H9 (cell line): ENCODE measurements at regions not wholly inside any gene's neighbourhood (a gene's known extent, or its start where the extent isn't known, plus 50 kb on each side); places are given as distances from the start of the nearest gene placed in this dataset.

Experiments used
- DNase-seq: peaks from one replicate; pipeline ENCODE4 v3.0.0-alpha.2; 2017
- H2AFZ ChIP-seq: one replicate; pipeline ENCODE4 v1.6.1; 2013; ENCODE audit warnings: mild to moderate bottlenecking, low read length, control low read depth, moderate library complexity
- H2AK5ac ChIP-seq: 2 replicates; pipeline ENCODE4 v1.6.1; 2013; ENCODE audit warnings: low read length, control low read depth, mixed read lengths; ENCODE audit not compliant: insufficient read length
- H2BK120ac ChIP-seq: one replicate; pipeline ENCODE4 v1.6.1; 2013; ENCODE audit warnings: low read depth, mild to moderate bottlenecking, low read length, control low read depth, inconsistent platforms; ENCODE audit not compliant: poor library complexity, severe bottlenecking
- H2BK12ac ChIP-seq: 2 replicates; pipeline ENCODE4 v1.6.1; 2013; ENCODE audit warnings: low read length, control low read depth, mixed read lengths, low read depth; ENCODE audit not compliant: insufficient read length
- H2BK15ac ChIP-seq: 2 replicates; pipeline ENCODE4 v1.6.1; 2013; ENCODE audit warnings: low read depth, low read length, control low read depth
- H2BK20ac ChIP-seq: one replicate; pipeline ENCODE4 v1.6.1; 2013; ENCODE audit warnings: low read depth, mild to moderate bottlenecking, low read length, control low read depth, inconsistent platforms; ENCODE audit not compliant: poor library complexity, severe bottlenecking
- H2BK5ac ChIP-seq: 2 replicates; pipeline ENCODE4 v1.6.1; 2013; ENCODE audit warnings: low read length, control low read depth, mixed read lengths; ENCODE audit not compliant: insufficient read length
- H3K14ac ChIP-seq: 2 replicates; pipeline ENCODE4 v1.6.1; 2013; ENCODE audit warnings: low read length, control low read depth; ENCODE audit not compliant: insufficient read depth
- H3K18ac ChIP-seq: 2 replicates; pipeline ENCODE4 v1.6.1; 2013; ENCODE audit warnings: low read depth, mild to moderate bottlenecking, mixed read lengths, low read length, control low read depth; ENCODE audit not compliant: insufficient read length
- H3K23ac ChIP-seq: 2 replicates; pipeline ENCODE4 v1.6.1; 2013; ENCODE audit warnings: low read length, control low read depth, mixed read lengths, low read depth; ENCODE audit not compliant: insufficient read length
- H3K23me2 ChIP-seq: 2 replicates; pipeline ENCODE4 v1.6.1; 2013; ENCODE audit warnings: low read depth, mild to moderate bottlenecking, mixed read lengths, low read length, control low read depth; ENCODE audit not compliant: insufficient read length, poor library complexity, severe bottlenecking
- H3K27ac ChIP-seq: 2 replicates; pipeline ENCODE4 v1.5.1; 2013; ENCODE audit warnings: low read length, control low read depth, mixed read lengths, low read depth; ENCODE audit not compliant: insufficient read length
- H3K27me3 ChIP-seq: 2 replicates; pipeline ENCODE4 v1.6.1; 2013; ENCODE audit warnings: low read length, control low read depth, inconsistent platforms; ENCODE audit not compliant: insufficient read depth
- H3K4ac ChIP-seq: 2 replicates; pipeline ENCODE4 v1.6.1; 2013; ENCODE audit warnings: low read depth, mild to moderate bottlenecking, control low read depth, inconsistent platforms, low read length, moderate library complexity
- H3K4me1 ChIP-seq: 2 replicates; pipeline ENCODE4 v1.6.1; 2013; ENCODE audit warnings: low read length, control low read depth, inconsistent platforms; ENCODE audit not compliant: insufficient read depth
- H3K4me2 ChIP-seq: 2 replicates; pipeline ENCODE4 v1.6.1; 2013; ENCODE audit warnings: low read length, control low read depth, mixed read lengths; ENCODE audit not compliant: insufficient read length, insufficient read depth
- H3K56ac ChIP-seq: 2 replicates; pipeline ENCODE4 v1.6.1; 2013; ENCODE audit warnings: low read depth, mild to moderate bottlenecking, mixed read lengths, low read length, control low read depth; ENCODE audit not compliant: insufficient read length
- H3K79me1 ChIP-seq: 2 replicates; pipeline ENCODE4 v1.6.1; 2013; ENCODE audit warnings: low read depth, mild to moderate bottlenecking, moderate library complexity, low read length, control low read depth, inconsistent platforms; ENCODE audit not compliant: insufficient read depth, poor library complexity, severe bottlenecking
- H3K79me2 ChIP-seq: 2 replicates; pipeline ENCODE4 v1.6.1; 2013; ENCODE audit warnings: low read length, control low read depth, inconsistent platforms; ENCODE audit not compliant: insufficient read depth
- H3K9ac ChIP-seq: 2 replicates; pipeline ENCODE4 v1.6.1; 2013; ENCODE audit warnings: low read length, control low read depth, mixed read lengths; ENCODE audit not compliant: insufficient read length; ENCODE audit errors: extremely low read depth
- H3K9me3 ChIP-seq: one replicate; pipeline ENCODE4 v1.6.1; 2013; ENCODE audit warnings: low read depth, low read length, inconsistent platforms; ENCODE audit not compliant: control insufficient read depth
- H3T11ph ChIP-seq: one replicate; pipeline ENCODE4 v1.6.1; 2013; ENCODE audit warnings: mild to moderate bottlenecking, low read length, control low read depth, inconsistent platforms
- H4K20me1 ChIP-seq: one replicate; pipeline ENCODE4 v1.6.1; 2013; ENCODE audit not compliant: control insufficient read depth, insufficient read length, insufficient read depth
- H4K5ac ChIP-seq: 2 replicates; pipeline ENCODE4 v1.6.1; 2013; ENCODE audit warnings: low read depth, mild to moderate bottlenecking, mixed read lengths, low read length, control low read depth; ENCODE audit not compliant: insufficient read length
- H4K8ac ChIP-seq: replicated peaks from 2 replicates; pipeline ENCODE4 v1.6.1; 2013; ENCODE audit warnings: low read length, control low read depth, mixed read lengths, low read depth; ENCODE audit not compliant: insufficient read length
- H4K91ac ChIP-seq: 2 replicates; pipeline ENCODE4 v1.6.1; 2013; ENCODE audit warnings: low read depth, mild to moderate bottlenecking, moderate library complexity, mixed read lengths, low read length, control low read depth; ENCODE audit not compliant: insufficient read length
- H3K27ac Mint-ChIP-seq, 3 experiments: 2 replicates in 2 of 3; 3 replicates in 1 of 3; pipeline ENCODE4 v1.8.0; 2020 to 2021; ENCODE audit warnings: mixed read lengths in 3 of 3, mild to moderate bottlenecking in 1 of 3, moderate library complexity in 1 of 3
- H3K27me3 Mint-ChIP-seq: 2 replicates; pipeline ENCODE4 v1.8.0; 2021; ENCODE audit warnings: low read depth, mild to moderate bottlenecking, moderate library complexity, mixed read lengths
- H3K36me3 Mint-ChIP-seq, 3 experiments: 2 replicates in 2 of 3; 3 replicates in 1 of 3; pipeline ENCODE4 v1.8.0; 2020 to 2021; ENCODE audit warnings: low read depth in 3 of 3, mixed read lengths in 3 of 3; ENCODE audit not compliant: insufficient read depth in 1 of 3
- H3K4me1 Mint-ChIP-seq, 2 experiments: 2 replicates each; pipeline ENCODE4 v1.8.0; 2020; ENCODE audit warnings: mixed read lengths in 2 of 2
- H3K4me3 Mint-ChIP-seq, 2 experiments: 2 replicates in 1 of 2; 3 replicates in 1 of 2; pipeline ENCODE4 v1.8.0; 2020 to 2021; ENCODE audit warnings: mild to moderate bottlenecking in 2 of 2, mixed read lengths in 2 of 2, moderate library complexity in 1 of 2
- H3K9me3 Mint-ChIP-seq, 2 experiments: 2 replicates in 1 of 2; 3 replicates in 1 of 2; pipeline ENCODE4 v1.8.0; 2020; ENCODE audit warnings: mild to moderate bottlenecking in 2 of 2, mixed read lengths in 2 of 2, moderate library complexity in 1 of 2
- CTCF ChIP-seq: fragments of 200-600 bp; sonication (generic); conservative IDR thresholded peaks from 3 replicates; pipeline ENCODE4 v1.8.0; 2021; ENCODE audit warnings: antibody characterized with exemption, mild to moderate bottlenecking
- WGBS: extraction: QIAGEN DNeasy Blood & Tissue Kit; methylation state at CpG from one replicate; pipeline ENCODE4 v1.1.7; 2013; ENCODE audit warnings: missing lambda C conversion rate, low lambda C conversion rate, mixed read lengths; ENCODE audit not compliant: insufficient read length; ENCODE audit errors: extremely low coverage; 5-methylcytosine and 5-hydroxymethylcytosine counted together

DNA sequence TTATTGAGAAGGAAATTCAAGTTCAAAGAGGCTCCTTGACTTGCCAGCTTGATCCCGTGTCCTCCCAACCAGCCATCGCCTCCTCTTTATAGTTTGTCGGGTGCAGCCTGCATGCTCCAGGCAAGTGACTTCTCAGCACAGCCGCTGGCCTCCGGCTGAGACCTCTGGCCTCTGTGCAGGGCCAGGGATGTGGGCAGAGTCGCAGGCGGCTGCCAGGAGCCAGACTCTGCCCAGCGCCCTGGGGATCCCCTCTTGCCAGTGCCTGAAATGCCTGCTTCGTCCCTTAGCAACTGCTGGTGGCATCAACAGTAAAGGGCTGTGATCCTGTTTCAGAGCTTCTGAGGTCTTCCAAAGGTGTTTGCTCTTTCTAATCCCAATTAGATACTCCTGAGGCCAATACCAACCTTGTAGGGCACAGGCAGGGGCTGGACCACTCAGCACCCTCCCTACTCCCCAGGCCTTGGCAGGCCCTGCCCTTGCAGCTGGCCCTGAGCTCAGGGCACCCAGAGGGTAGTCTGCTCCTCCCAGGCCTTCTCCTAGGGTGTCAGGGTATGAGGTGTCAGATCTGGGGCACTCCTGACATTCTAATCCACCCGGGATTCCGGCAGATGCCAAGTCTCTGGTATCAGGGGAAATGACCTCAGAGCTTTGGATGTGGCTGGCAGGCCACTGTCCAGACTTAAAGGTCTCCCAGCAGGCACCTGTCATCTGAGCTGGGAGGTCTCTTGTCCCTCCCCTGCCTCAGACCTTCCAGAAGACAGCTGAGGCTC, 68.0 kb upstream of the SIAH1 start:
- Histone ChIP-seq H3K56ac (no peak overlapping the region), H3K23ac (no peak overlapping the region), H2BK120ac (no peak overlapping the region), H2BK15ac (no peak overlapping the region), H3K27me3 (no peaks in the 10 kb centered on the region), H3K9ac (no peak overlapping the region), H3K18ac (no peak overlapping the region), H3K14ac (no peak overlapping the region), H2AK5ac (no peak overlapping the region), H4K8ac (no peak overlapping the region), H4K20me1 (no peaks in the 10 kb centered on the region), H4K5ac (no peak overlapping the region), H3K79me2 (no peaks in the 10 kb centered on the region), H3K23me2 (no peaks in the 10 kb centered on the region), H3K4me2 (no peak overlapping the region), H3K9me3 (no peaks in the 10 kb centered on the region), H3K79me1 (no peaks in the 10 kb centered on the region), H3K4ac (no peak overlapping the region), H2BK20ac (no peak overlapping the region), H2AFZ (no peak overlapping the region), H2BK12ac (no peak overlapping the region), H4K91ac (no peak overlapping the region), H2BK5ac (no peak overlapping the region), H3K27ac (no peak overlapping the region), H3K4me1 (no peaks in the 10 kb centered on the region), H3T11ph (no peak overlapping the region)
- no peak overlapping the region for H3K4me3 Mint-ChIP-seq
- no peaks in the 10 kb centered on the region for H3K36me3 Mint-ChIP-seq
- H3K9me3 Mint-ChIP-seq: no peaks in the 10 kb centered on the region; a peak in 1 of 5 replicates
- WGBS: no CpG with 5 or more reads among the region's 11 CpGs
- no peak for DNase-seq
- TF ChIP-seq CTCF: no peak
- H3K27me3 Mint-ChIP-seq: no peaks in the 10 kb centered on the region; the same call in 1 of the 2 replicates
- no peak overlapping the region for H3K27ac Mint-ChIP-seq
- peaks cover 0 to 1% of the 10 kb centered on the region in 2 experiments; a peak in 1 of 4 replicates for H3K4me1 Mint-ChIP-seq
